HepG2 (cell line): ENCODE measurements at regions not wholly inside any gene's neighbourhood (a gene's known extent, or its start where the extent isn't known, plus 50 kb on each side); places are given as distances from the start of the nearest gene placed in this dataset.

Experiments used
- BHLHE40 ChIP-seq: IDR thresholded peaks from 2 replicates; pipeline ENCODE4 v1.6.1; 2011; ENCODE audit warnings: low read length, improper control_type of control experiment
- BORCS8-MEF2B ChIP-seq: sonication (generic); formaldehyde crosslinking; IDR thresholded peaks from 2 replicates; pipeline ENCODE4 v1.8.0; 2022; ENCODE audit warnings: mild to moderate bottlenecking, missing genetic modification reagents
- BRCA1 ChIP-seq: sonication (generic); formaldehyde crosslinking; IDR thresholded peaks from 2 replicates; pipeline ENCODE4 v1.4.0; 2020; ENCODE audit warnings: missing genetic modification reagents
- CBFB ChIP-seq: sonication (generic); formaldehyde crosslinking; IDR thresholded peaks from 2 replicates; pipeline ENCODE4 v1.4.0; 2020; ENCODE audit warnings: missing genetic modification reagents
- CTCF ChIP-seq: sonication (generic); formaldehyde crosslinking; IDR thresholded peaks from 2 replicates; pipeline ENCODE4 v1.5.0; 2020; ENCODE audit warnings: mild to moderate bottlenecking, missing genetic modification reagents, moderate library complexity
- EP300 ChIP-seq, 3 experiments: sonication (generic) in 1 of 3; formaldehyde crosslinking in 1 of 3; IDR thresholded peaks; 2 replicates each; pipeline versions ENCODE4 v1.5.1 to v1.6.1; 2011 to 2020; ENCODE audit warnings: low read depth in 2 of 3, low read length in 2 of 3, borderline replicate concordance in 1 of 3, improper control_type of control experiment in 1 of 3, mild to moderate bottlenecking in 1 of 3, missing genetic modification reagents in 1 of 3, moderate library complexity in 1 of 3
- GABPA ChIP-seq, 2 experiments: IDR thresholded peaks; 2 replicates each; pipeline ENCODE4 v1.6.1; 2011 to 2016; ENCODE audit warnings: low read depth in 2 of 2, low read length in 1 of 2, missing biosample characterization in 1 of 2, missing genetic modification characterization in 1 of 2
- PATZ1 ChIP-seq: sonication (generic); formaldehyde crosslinking; IDR thresholded peaks from 2 replicates; pipeline ENCODE4 v1.4.0; 2020; ENCODE audit warnings: missing genetic modification reagents
- SOX13 ChIP-seq, 3 experiments: fragments of 450-650 bp in 1 of 3; sonication (generic) in 1 of 3; formaldehyde crosslinking in 1 of 3; IDR thresholded peaks in 2 of 3; conservative IDR thresholded peaks in 1 of 3; 2 replicates each; pipeline versions ENCODE4 v1.5.0 to v1.6.1; 2016 to 2020; ENCODE audit warnings: antibody characterized with exemption in 1 of 3, mild to moderate bottlenecking in 1 of 3, missing compliant biosample characterization in 1 of 3, missing genetic modification reagents in 1 of 3, moderate library complexity in 1 of 3
- TAF1 ChIP-seq: sonication (generic); formaldehyde crosslinking; IDR thresholded peaks from 2 replicates; pipeline ENCODE4 v1.4.0; 2020; ENCODE audit warnings: missing genetic modification reagents
- UBTF ChIP-seq: sonication (generic); formaldehyde crosslinking; IDR thresholded peaks from 2 replicates; pipeline ENCODE4 v1.4.0; 2020; ENCODE audit warnings: mild to moderate bottlenecking, missing genetic modification reagents

GRCh38 chr2:164155558-164155957 lies 419.8 kb upstream of the FIGN start:
- TF ChIP-seq BRCA1 = no peak
- TF ChIP-seq UBTF = no peak
- TF ChIP-seq BHLHE40 = no peak
- TF ChIP-seq PATZ1 (CRISPR knock-in tag) = no peak
- no peak for TF ChIP-seq SOX13 (IDR thresholded peaks at IDR 0.05)
- TF ChIP-seq SOX13 (CRISPR knock-in tag; conservative IDR thresholded peaks at IDR 0.05 in 1 of 2, IDR thresholded peaks at IDR 0.05 in 1 of 2) = no peak
- TF ChIP-seq CBFB = no peak
- TF ChIP-seq CTCF = no peak
- no peak for TF ChIP-seq TAF1 (CRISPR knock-in tag)
- TF ChIP-seq GABPA (IDR thresholded peaks at IDR 0.05; ENCODE audit: low read depth, low read length) = no peak
- no peak for TF ChIP-seq GABPA (CRISPR knock-in tag; IDR thresholded peaks at IDR 0.05; ENCODE audit: low read depth)
- no peak for TF ChIP-seq BORCS8-MEF2B (CRISPR knock-in tag)
- no peak for TF ChIP-seq EP300 (IDR thresholded peaks at IDR 0.05; ENCODE audit: low read depth in 2 of 2, low read length in 2 of 2)
- no peak for TF ChIP-seq EP300 (CRISPR knock-in tag; IDR thresholded peaks at IDR 0.05; ENCODE audit: borderline replicate concordance)
